Neuronal stem cell (in vitro differentiated cells): ENCODE measurements at regions not wholly inside any gene's neighbourhood (a gene's known extent, or its start where the extent isn't known, plus 50 kb on each side); places are given as distances from the start of the nearest gene placed in this dataset.

Experiments used
- DNase-seq: peaks from one replicate; pipeline ENCODE4 v3.0.0-alpha.2; 2013; ENCODE audit warnings: low spot score
- H2AFZ ChIP-seq: one replicate; pipeline ENCODE4 v1.6.1; 2013; ENCODE audit warnings: mild to moderate bottlenecking, low read length, inconsistent platforms
- H2AK5ac ChIP-seq: 2 replicates; pipeline ENCODE4 v1.6.1; 2013; ENCODE audit warnings: low read depth, mild to moderate bottlenecking, inconsistent platforms, low read length, moderate library complexity, mixed read lengths
- H2BK120ac ChIP-seq: 2 replicates; pipeline ENCODE4 v1.6.1; 2013; ENCODE audit warnings: low read depth, mild to moderate bottlenecking, inconsistent platforms, low read length, moderate library complexity, mixed read lengths
- H2BK12ac ChIP-seq: one replicate; pipeline ENCODE4 v1.6.1; 2013; ENCODE audit warnings: low read length, inconsistent platforms
- H2BK15ac ChIP-seq: 2 replicates; pipeline ENCODE4 v1.6.1; 2013; ENCODE audit warnings: mild to moderate bottlenecking, low read length, inconsistent platforms, mixed read lengths
- H2BK5ac ChIP-seq: one replicate; pipeline ENCODE4 v1.6.1; 2013; ENCODE audit warnings: inconsistent platforms, mild to moderate bottlenecking, low read length, moderate library complexity
- H3K14ac ChIP-seq: one replicate; pipeline ENCODE4 v1.6.1; 2013; ENCODE audit warnings: low read length, inconsistent platforms
- H3K18ac ChIP-seq: 2 replicates; pipeline ENCODE4 v1.6.1; 2013; ENCODE audit warnings: low read length, inconsistent platforms
- H3K23ac ChIP-seq: 2 replicates; pipeline ENCODE4 v1.6.1; 2013; ENCODE audit warnings: low read depth, mild to moderate bottlenecking, mixed read lengths, low read length, inconsistent platforms; ENCODE audit not compliant: poor library complexity
- H3K27ac ChIP-seq: replicated peaks from 3 replicates; pipeline ENCODE4 v1.5.1; 2013; ENCODE audit warnings: low read length, inconsistent platforms
- H3K27me3 ChIP-seq, 3 experiments: 2 replicates each; pipeline ENCODE4 v1.6.1; 2013; ENCODE audit warnings: low read length in 3 of 3, mild to moderate bottlenecking in 2 of 3, inconsistent platforms in 1 of 3, low read depth in 1 of 3, mixed read lengths in 1 of 3, moderate library complexity in 1 of 3; ENCODE audit not compliant: control insufficient read depth in 3 of 3, insufficient read depth in 3 of 3
- H3K36me3 ChIP-seq, 2 donors: replicated peaks in 1 of 2; 2 replicates each; pipeline ENCODE4 v1.6.1; 2013; ENCODE audit warnings: low read length in 2 of 2; ENCODE audit not compliant: control insufficient read depth in 2 of 2, insufficient read depth in 2 of 2
- H3K4ac ChIP-seq: 2 replicates; pipeline ENCODE4 v1.6.1; 2013; ENCODE audit warnings: inconsistent platforms, mild to moderate bottlenecking, low read length, moderate library complexity
- H3K4me1 ChIP-seq, 2 donors: 1 replicate in 1 of 2; 2 replicates in 1 of 2; pipeline ENCODE4 v1.6.1; 2013; ENCODE audit warnings: low read length in 2 of 2, low read depth in 1 of 2; ENCODE audit not compliant: control insufficient read depth in 2 of 2, insufficient read depth in 1 of 2
- H3K4me2 ChIP-seq: one replicate; pipeline ENCODE4 v1.6.1; 2013; ENCODE audit warnings: mild to moderate bottlenecking, low read length, inconsistent platforms; ENCODE audit not compliant: insufficient read depth, poor library complexity, severe bottlenecking
- H3K4me3 ChIP-seq, 2 donors: 2 replicates each; pipeline ENCODE4 v1.5.1; 2013; ENCODE audit warnings: low read length in 2 of 2, mild to moderate bottlenecking in 2 of 2, inconsistent platforms in 1 of 2, moderate library complexity in 1 of 2
- H3K79me1 ChIP-seq: one replicate; pipeline ENCODE4 v1.6.1; 2013; ENCODE audit warnings: low read depth, mild to moderate bottlenecking, inconsistent platforms, low read length, moderate library complexity
- H3K9ac ChIP-seq: one replicate; pipeline ENCODE4 v1.6.1; 2013; ENCODE audit warnings: mild to moderate bottlenecking, low read depth, low read length, inconsistent platforms; ENCODE audit not compliant: poor library complexity
- H3K9me3 ChIP-seq, 2 donors: replicated peaks in 1 of 2; 2 replicates each; pipeline versions ENCODE3 to v1.6.1; 2013; ENCODE audit warnings: low read length in 2 of 2, mild to moderate bottlenecking in 2 of 2, inconsistent platforms in 1 of 2, low read depth in 1 of 2, mixed read lengths in 1 of 2, moderate library complexity in 1 of 2; ENCODE audit not compliant: control insufficient read depth in 2 of 2, insufficient read depth in 1 of 2
- H4K8ac ChIP-seq: one replicate; pipeline ENCODE4 v1.6.1; 2013; ENCODE audit warnings: low read depth, mild to moderate bottlenecking, inconsistent platforms, low read length, moderate library complexity
- H4K91ac ChIP-seq: one replicate; pipeline ENCODE4 v1.6.1; 2013; ENCODE audit warnings: low read length, low read depth, mild to moderate bottlenecking, inconsistent platforms; ENCODE audit not compliant: poor library complexity
- WGBS, 2 donors: extraction: QIAGEN DNeasy Blood & Tissue Kit; methylation state at CpG; one replicate each; pipeline ENCODE4 v1.1.7; 2013; ENCODE audit warnings: missing lambda C conversion rate in 2 of 2, mixed read lengths in 1 of 2; ENCODE audit not compliant: insufficient read length in 2 of 2, insufficient replicate concordance in 1 of 2; ENCODE audit errors: extremely low coverage in 2 of 2; 5-methylcytosine and 5-hydroxymethylcytosine counted together

DNA sequence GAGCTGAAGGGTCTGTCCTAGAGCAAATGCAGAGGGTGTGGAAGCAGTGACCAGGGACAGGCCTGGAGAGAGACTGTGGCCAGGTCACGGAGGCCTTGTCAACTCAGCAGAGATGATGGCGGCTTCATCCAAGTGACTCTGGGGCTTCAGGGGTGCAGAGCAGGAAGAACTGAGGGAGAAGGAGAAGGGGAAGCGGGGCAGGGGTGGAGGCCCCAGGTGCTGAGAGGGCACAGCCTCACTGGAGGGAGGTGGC is 299.1 kb downstream of the ZNF536 start:
- Histone ChIP-seq H2BK15ac (no peak overlapping the region), H2BK12ac (no peak overlapping the region), H3K27me3 (peaks cover 0 to 3% (median 0%) of the 10 kb centered on the region in 3 experiments), H3K27ac (no peak overlapping the region), H3K4me2 (no peak overlapping the region), H2AFZ (no peak overlapping the region), H3K36me3 (no peaks in the 10 kb centered on the region), H3K4ac (no peak overlapping the region), H3K9me3 (no peaks in the 10 kb centered on the region), H2BK120ac (no peak overlapping the region), H3K4me3 (no peak overlapping the region), H3K23ac (no peak overlapping the region), H3K9ac (no peak overlapping the region), H2AK5ac (no peak overlapping the region), H3K18ac (no peak overlapping the region), H4K91ac (no peak overlapping the region), H2BK5ac (no peak overlapping the region), H3K4me1 (peaks cover 0 to 9% of the 10 kb centered on the region in 2 donors), H4K8ac (no peak overlapping the region), H3K79me1 (no peaks in the 10 kb centered on the region), H3K14ac (no peak overlapping the region)
- WGBS, 2 donors: no CpG with 5 or more reads among the region's 3 CpGs
- DNase-seq: no peak

- no peak overlapping the region for H2BK12ac ChIP-seq
Measured at GRCh38 chr19:30670562-30671366, 298.6 kb downstream of the ZNF536 start.

GRCh38 chr19:30670011-30670329 is 297.8 kb downstream of the ZNF536 start:
- Histone ChIP-seq H4K8ac (no peak overlapping the region), H3K27ac (no peak overlapping the region), H2BK15ac (no peak overlapping the region), H2BK5ac (no peak overlapping the region), H3K79me1 (no peaks in the 10 kb centered on the region), H3K23ac (no peak overlapping the region), H2BK120ac (no peak overlapping the region), H2AFZ (no peak overlapping the region), H3K18ac (peak overlapping the region; percentile 35), H4K91ac (no peak overlapping the region), H3K27me3 (peaks cover 0 to 3% (median 0%) of the 10 kb centered on the region in 3 experiments), H3K4me3 (no peak overlapping the region), H2AK5ac (peak overlapping the region; percentile 38), H3K9ac (no peak overlapping the region), H3K14ac (peak overlapping the region; percentile 23), H2BK12ac (no peak overlapping the region), H3K36me3 (no peaks in the 10 kb centered on the region), H3K9me3 (no peaks in the 10 kb centered on the region), H3K4ac (no peak overlapping the region), H3K4me2 (no peak overlapping the region), H3K4me1 (peaks cover 0 to 9% of the 10 kb centered on the region in 2 donors)
- DNase-seq: no peak
- no CpG with 5 or more reads among the region's 14 CpGs for WGBS, 2 donors

More at GRCh38 chr19:30670562-30671366, 298.6 kb downstream of the ZNF536 start:
- Histone ChIP-seq H3K4me2 (no peak overlapping the region), H3K36me3 (no peaks in the 10 kb centered on the region), H3K79me1 (no peaks in the 10 kb centered on the region), H3K4ac (no peak overlapping the region), H3K14ac (no peak overlapping the region), H2AFZ (no peak overlapping the region), H2AK5ac (no peak overlapping the region), H3K18ac (no peak overlapping the region), H2BK5ac (no peak overlapping the region), H3K27me3 (peaks cover 0 to 3% (median 0%) of the 10 kb centered on the region in 3 experiments), H2BK120ac (no peak overlapping the region), H2BK15ac (no peak overlapping the region), H4K8ac (no peak overlapping the region), H3K9me3 (no peaks in the 10 kb centered on the region), H3K23ac (no peak overlapping the region), H3K9ac (no peak overlapping the region), H3K27ac (no peak overlapping the region), H3K4me1 (peaks cover 0 to 9% of the 10 kb centered on the region in 2 donors), H3K4me3 (no peak overlapping the region), H4K91ac (no peak overlapping the region)
- no CpG with 5 or more reads among the region's 17 CpGs for WGBS, 2 donors
- no peak for DNase-seq

- WGBS, 2 donors: no CpG with 5 or more reads among the region's 25 CpGs
- no peak overlapping the region for H4K8ac ChIP-seq
- no peak overlapping the region for H2BK12ac ChIP-seq
- H3K36me3 ChIP-seq: no peaks in the 10 kb centered on the region
- H2BK15ac ChIP-seq: peak overlapping the region; percentile 72
- H3K18ac ChIP-seq: peak overlapping the region; percentile 77
- no peaks in the 10 kb centered on the region for H3K9me3 ChIP-seq
- H2AFZ ChIP-seq: peak overlapping the region; percentile 67
- no peak overlapping the region for H2BK120ac ChIP-seq
- H3K27ac ChIP-seq: no peak overlapping the region
- H4K91ac ChIP-seq: no peak overlapping the region
- H3K27me3 ChIP-seq: peaks cover 0 to 3% (median 0%) of the 10 kb centered on the region in 3 experiments
- peaks cover 0 to 9% of the 10 kb centered on the region in 2 donors for H3K4me1 ChIP-seq
- no peak overlapping the region for H2BK5ac ChIP-seq
- H3K14ac ChIP-seq: no peak overlapping the region
- no peaks in the 10 kb centered on the region for H3K79me1 ChIP-seq
- DNase-seq: peak; percentile 73
- no peak overlapping the region for H3K9ac ChIP-seq
- H3K4me2 ChIP-seq: peak overlapping the region; percentile 40
- H2AK5ac ChIP-seq: peak overlapping the region; percentile 33
- H3K23ac ChIP-seq: no peak overlapping the region
- no peak overlapping the region for H3K4ac ChIP-seq
- H3K4me3 ChIP-seq: peak overlapping the region in 1 of 2 donors; percentile 7
Measured at GRCh38 chr19:30669329-30670010, 297.3 kb downstream of the ZNF536 start.
